ENCODE measurements at regions not wholly inside any gene's neighbourhood (a gene's known extent, or its start where the extent isn't known, plus 50 kb on each side); places are given as distances from the start of the nearest gene placed in this dataset.

DNA sequence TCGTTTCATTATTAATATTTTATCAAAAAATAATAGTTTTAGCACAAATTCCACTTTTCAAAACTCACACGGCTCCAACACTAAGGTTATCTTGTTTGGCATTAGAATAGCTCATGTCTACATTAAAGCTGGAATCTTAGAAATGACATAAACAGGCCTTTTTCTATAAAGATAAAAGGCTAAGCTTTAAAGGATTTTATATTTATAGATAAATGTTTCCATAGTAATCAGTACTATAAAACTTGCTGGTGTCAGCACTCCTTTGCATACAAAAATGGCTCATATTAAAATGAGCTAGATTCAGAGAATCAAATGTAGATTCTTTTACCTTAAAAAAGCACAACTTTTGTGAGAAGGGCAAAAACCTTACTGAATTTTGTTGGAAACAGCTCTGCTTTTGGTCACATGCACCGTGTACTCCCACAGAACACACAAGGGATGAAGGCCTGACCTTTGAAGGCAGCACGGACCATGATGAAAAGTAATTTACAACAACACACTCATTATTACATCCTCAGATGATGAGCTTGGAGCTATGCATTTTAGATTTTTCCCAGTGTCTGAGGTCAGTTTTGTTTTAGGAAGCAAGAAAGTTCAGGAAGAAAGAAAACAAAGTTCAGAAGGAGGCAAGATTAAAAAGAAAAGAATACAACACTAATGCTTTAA is 202.8 kb downstream of the BCAT1 start:
- no peak for TF ChIP-seq POLR2AphosphoS5 (IDR thresholded peaks at IDR 0.05; ENCODE audit: low read depth, low read length)
- TF ChIP-seq ZFX (IDR thresholded peaks at IDR 0.05): no peak
- TF ChIP-seq, protein P1, sequence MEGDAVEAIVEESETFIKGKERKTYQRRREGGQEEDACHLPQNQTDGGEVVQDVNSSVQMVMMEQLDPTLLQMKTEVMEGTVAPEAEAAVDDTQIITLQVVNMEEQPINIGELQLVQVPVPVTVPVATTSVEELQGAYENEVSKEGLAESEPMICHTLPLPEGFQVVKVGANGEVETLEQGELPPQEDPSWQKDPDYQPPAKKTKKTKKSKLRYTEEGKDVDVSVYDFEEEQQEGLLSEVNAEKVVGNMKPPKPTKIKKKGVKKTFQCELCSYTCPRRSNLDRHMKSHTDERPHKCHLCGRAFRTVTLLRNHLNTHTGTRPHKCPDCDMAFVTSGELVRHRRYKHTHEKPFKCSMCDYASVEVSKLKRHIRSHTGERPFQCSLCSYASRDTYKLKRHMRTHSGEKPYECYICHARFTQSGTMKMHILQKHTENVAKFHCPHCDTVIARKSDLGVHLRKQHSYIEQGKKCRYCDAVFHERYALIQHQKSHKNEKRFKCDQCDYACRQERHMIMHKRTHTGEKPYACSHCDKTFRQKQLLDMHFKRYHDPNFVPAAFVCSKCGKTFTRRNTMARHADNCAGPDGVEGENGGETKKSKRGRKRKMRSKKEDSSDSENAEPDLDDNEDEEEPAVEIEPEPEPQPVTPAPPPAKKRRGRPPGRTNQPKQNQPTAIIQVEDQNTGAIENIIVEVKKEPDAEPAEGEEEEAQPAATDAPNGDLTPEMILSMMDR (IDR thresholded peaks at IDR 0.05 in 2 of 3, conservative IDR thresholded peaks at IDR 0.05 in 1 of 3; ENCODE audit: borderline replicate concordance in 1 of 3, insufficient read depth in 1 of 3, low read depth in 2 of 3, low read length in 2 of 3): no peak
- TF ChIP-seq POLR2A (IDR thresholded peaks at IDR 0.05; ENCODE audit: borderline replicate concordance, extremely low read depth, insufficient read depth, insufficient read length): no peak
- TF ChIP-seq EZH2phosphoT487 (IDR thresholded peaks at IDR 0.05; ENCODE audit: borderline replicate concordance): no peak
- no peak for TF ChIP-seq EZH2 (IDR thresholded peaks at IDR 0.05)
- TF ChIP-seq, protein P2, sequence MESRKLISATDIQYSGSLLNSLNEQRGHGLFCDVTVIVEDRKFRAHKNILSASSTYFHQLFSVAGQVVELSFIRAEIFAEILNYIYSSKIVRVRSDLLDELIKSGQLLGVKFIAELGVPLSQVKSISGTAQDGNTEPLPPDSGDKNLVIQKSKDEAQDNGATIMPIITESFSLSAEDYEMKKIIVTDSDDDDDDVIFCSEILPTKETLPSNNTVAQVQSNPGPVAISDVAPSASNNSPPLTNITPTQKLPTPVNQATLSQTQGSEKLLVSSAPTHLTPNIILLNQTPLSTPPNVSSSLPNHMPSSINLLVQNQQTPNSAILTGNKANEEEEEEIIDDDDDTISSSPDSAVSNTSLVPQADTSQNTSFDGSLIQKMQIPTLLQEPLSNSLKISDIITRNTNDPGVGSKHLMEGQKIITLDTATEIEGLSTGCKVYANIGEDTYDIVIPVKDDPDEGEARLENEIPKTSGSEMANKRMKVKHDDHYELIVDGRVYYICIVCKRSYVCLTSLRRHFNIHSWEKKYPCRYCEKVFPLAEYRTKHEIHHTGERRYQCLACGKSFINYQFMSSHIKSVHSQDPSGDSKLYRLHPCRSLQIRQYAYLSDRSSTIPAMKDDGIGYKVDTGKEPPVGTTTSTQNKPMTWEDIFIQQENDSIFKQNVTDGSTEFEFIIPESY (IDR thresholded peaks at IDR 0.05; ENCODE audit: extremely low read depth, insufficient replicate concordance, low read length): no peak
- TF ChIP-seq SIN3A (IDR thresholded peaks at IDR 0.05; ENCODE audit: low read depth): no peak

Data from HCT116 (cell line).